SU-DHL-6 (cell line): ENCODE measurements at regions not wholly inside any gene's neighbourhood (a gene's known extent, or its start where the extent isn't known, plus 50 kb on each side); places are given as distances from the start of the nearest gene placed in this dataset.

Experiments
- H2AFZ ChIP-seq: fragments of 200-600 bp; sonication (generic); 2 replicates; pipeline ENCODE4 v1.6.1; 2014; ENCODE audit warnings: low read depth, mild to moderate bottlenecking, moderate library complexity, mixed read lengths, antibody characterized with exemption, low read length; ENCODE audit not compliant: severe bottlenecking
- H3F3A ChIP-seq: fragments of 200-600 bp; shearing (Covaris generic); 2 replicates; pipeline ENCODE4 v1.6.0; 2016; ENCODE audit warnings: antibody characterized with exemption, mild to moderate bottlenecking; ENCODE audit not compliant: insufficient read depth
- H3K27ac ChIP-seq: fragments of 200-600 bp; sonication (generic); 2 replicates; pipeline ENCODE4 v1.5.1; 2016; ENCODE audit warnings: low read depth, mild to moderate bottlenecking, low read length, moderate library complexity, mixed read lengths
- H3K27me3 ChIP-seq: fragments of 200-600 bp; sonication (generic), shearing (Covaris generic); 2 replicates; pipeline ENCODE4 v1.6.0; 2014; ENCODE audit warnings: mild to moderate bottlenecking, low read length
- H3K36me3 ChIP-seq: fragments of 200-600 bp; sonication (generic); 2 replicates; pipeline ENCODE4 v1.6.1; 2014; ENCODE audit warnings: mild to moderate bottlenecking, low read length, mixed read lengths
- H3K4me2 ChIP-seq: fragments of 300-600, 200-600 bp; shearing (Covaris generic), sonication (generic); 2 replicates; pipeline ENCODE4 v1.6.0; 2014; ENCODE audit warnings: low read length, low read depth, mild to moderate bottlenecking; ENCODE audit not compliant: poor library complexity, severe bottlenecking
- H3K4me3 ChIP-seq: fragments of 200-600 bp; sonication (generic); 2 replicates; pipeline ENCODE4 v1.5.1; 2014; ENCODE audit warnings: antibody characterized with exemption, low read length, mild to moderate bottlenecking, mixed read lengths; ENCODE audit not compliant: insufficient read depth, poor library complexity, severe bottlenecking
- H3K79me2 ChIP-seq: fragments of 200-600 bp; sonication (generic); 2 replicates; pipeline ENCODE4 v1.6.1; 2014; ENCODE audit warnings: mild to moderate bottlenecking, low read length, moderate library complexity; ENCODE audit not compliant: insufficient read depth
- H3K9ac ChIP-seq: fragments of 200-600 bp; sonication (generic); 2 replicates; pipeline ENCODE4 v1.7.0; 2014; ENCODE audit warnings: mild to moderate bottlenecking, low read length
- H3K9me2 ChIP-seq: fragments of 200-600 bp; sonication (generic); replicated peaks from 2 replicates; pipeline ENCODE4 v1.6.1; 2014; ENCODE audit warnings: low read length; ENCODE audit not compliant: insufficient read depth
- H3K9me3 ChIP-seq: fragments of 200-600 bp; sonication (generic); 2 replicates; pipeline ENCODE4 v1.6.1; 2014; ENCODE audit warnings: low read length, mixed read lengths; ENCODE audit not compliant: insufficient read depth
- H4K20me1 ChIP-seq: fragments of 200-600 bp; sonication (generic); 2 replicates; pipeline ENCODE4 v1.6.1; 2014; ENCODE audit warnings: low read depth, mild to moderate bottlenecking, antibody characterized with exemption, low read length, moderate library complexity, mixed read lengths
- EZH2phosphoT487 ChIP-seq: fragments of 200-600 bp; sonication (generic), shearing (Covaris generic); conservative IDR thresholded peaks from 2 replicates; pipeline ENCODE4 v1.6.1; 2018; ENCODE audit warnings: mild to moderate bottlenecking, antibody characterized with exemption, low read length, moderate library complexity, mixed read lengths
- TF ChIP-seq, protein P1 (sequence below): fragments of 200-600 bp; sonication (generic); IDR thresholded peaks from one replicate; pipeline ENCODE4 v1.5.1; 2017; ENCODE audit warnings: antibody characterized with exemption, mild to moderate bottlenecking, low read length, moderate library complexity; ENCODE audit not compliant: insufficient read depth, poor library complexity, severe bottlenecking

DNA sequence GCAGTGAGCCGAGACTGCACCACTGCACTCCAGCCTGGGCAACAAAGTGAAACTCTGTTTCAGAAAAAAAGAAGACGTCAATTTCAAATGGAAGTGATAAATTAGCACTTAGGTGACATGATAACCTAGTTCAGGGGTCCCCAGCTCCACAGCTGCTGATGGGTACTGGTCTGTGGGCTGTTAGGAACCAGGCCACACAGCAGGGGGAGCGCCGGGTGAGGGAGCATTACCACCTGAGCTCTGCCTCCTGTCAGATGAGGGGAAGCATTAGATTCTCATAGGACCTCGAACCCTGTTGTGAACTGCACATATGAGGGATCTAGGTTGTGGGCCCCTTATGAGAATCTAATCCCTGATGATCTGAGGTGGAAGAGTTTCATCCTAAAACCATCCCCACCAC lies 253.0 kb downstream of the FOXL1 start:
- Histone ChIP-seq H3K4me3 (no peak overlapping the region), H3K9me3 (no peaks in the 10 kb centered on the region), H4K20me1 (no peaks in the 10 kb centered on the region), H3K4me2 (no peak overlapping the region), H3K36me3 (no peaks in the 10 kb centered on the region), H2AFZ (no peak overlapping the region), H3K9ac (no peak overlapping the region), H3F3A (no peaks in the 10 kb centered on the region), H3K27ac (no peak overlapping the region), H3K9me2 (no peaks in the 10 kb centered on the region), H3K27me3 (no peaks in the 10 kb centered on the region), H3K79me2 (no peaks in the 10 kb centered on the region)
- TF ChIP-seq, protein P1, sequence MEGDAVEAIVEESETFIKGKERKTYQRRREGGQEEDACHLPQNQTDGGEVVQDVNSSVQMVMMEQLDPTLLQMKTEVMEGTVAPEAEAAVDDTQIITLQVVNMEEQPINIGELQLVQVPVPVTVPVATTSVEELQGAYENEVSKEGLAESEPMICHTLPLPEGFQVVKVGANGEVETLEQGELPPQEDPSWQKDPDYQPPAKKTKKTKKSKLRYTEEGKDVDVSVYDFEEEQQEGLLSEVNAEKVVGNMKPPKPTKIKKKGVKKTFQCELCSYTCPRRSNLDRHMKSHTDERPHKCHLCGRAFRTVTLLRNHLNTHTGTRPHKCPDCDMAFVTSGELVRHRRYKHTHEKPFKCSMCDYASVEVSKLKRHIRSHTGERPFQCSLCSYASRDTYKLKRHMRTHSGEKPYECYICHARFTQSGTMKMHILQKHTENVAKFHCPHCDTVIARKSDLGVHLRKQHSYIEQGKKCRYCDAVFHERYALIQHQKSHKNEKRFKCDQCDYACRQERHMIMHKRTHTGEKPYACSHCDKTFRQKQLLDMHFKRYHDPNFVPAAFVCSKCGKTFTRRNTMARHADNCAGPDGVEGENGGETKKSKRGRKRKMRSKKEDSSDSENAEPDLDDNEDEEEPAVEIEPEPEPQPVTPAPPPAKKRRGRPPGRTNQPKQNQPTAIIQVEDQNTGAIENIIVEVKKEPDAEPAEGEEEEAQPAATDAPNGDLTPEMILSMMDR, result no peak
- no peak for TF ChIP-seq EZH2phosphoT487

DNA sequence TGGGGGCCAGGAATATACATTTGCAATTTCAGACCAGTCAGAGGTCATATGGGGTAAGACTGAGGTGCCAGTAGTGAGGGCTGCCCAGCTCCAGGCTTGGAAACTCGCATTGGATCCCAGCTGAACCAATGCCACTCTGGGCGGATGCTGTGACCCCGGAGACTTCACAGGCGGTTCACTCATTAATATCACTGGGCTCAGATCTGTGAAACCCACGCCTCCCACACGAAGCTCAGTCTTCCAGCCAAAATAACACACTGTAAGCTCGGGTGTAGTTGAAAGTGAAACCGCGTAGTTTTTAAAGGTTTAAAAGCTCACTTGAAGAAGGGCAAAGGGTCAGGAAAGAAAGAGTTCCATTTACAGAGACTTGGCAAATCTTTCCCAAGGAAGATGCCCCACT lies 254.8 kb downstream of the FOXL1 start:
- Histone ChIP-seq H3K36me3 (no peaks in the 10 kb centered on the region), H3K9me2 (no peaks in the 10 kb centered on the region), H3K27ac (no peak overlapping the region), H3F3A (no peaks in the 10 kb centered on the region), H3K9ac (no peak overlapping the region), H3K4me2 (no peak overlapping the region), H3K79me2 (no peaks in the 10 kb centered on the region), H4K20me1 (no peaks in the 10 kb centered on the region), H3K27me3 (no peaks in the 10 kb centered on the region), H3K9me3 (no peaks in the 10 kb centered on the region), H3K4me3 (no peak overlapping the region), H2AFZ (no peak overlapping the region)
- TF ChIP-seq, protein P1, result no peak
- no peak for TF ChIP-seq EZH2phosphoT487

DNA sequence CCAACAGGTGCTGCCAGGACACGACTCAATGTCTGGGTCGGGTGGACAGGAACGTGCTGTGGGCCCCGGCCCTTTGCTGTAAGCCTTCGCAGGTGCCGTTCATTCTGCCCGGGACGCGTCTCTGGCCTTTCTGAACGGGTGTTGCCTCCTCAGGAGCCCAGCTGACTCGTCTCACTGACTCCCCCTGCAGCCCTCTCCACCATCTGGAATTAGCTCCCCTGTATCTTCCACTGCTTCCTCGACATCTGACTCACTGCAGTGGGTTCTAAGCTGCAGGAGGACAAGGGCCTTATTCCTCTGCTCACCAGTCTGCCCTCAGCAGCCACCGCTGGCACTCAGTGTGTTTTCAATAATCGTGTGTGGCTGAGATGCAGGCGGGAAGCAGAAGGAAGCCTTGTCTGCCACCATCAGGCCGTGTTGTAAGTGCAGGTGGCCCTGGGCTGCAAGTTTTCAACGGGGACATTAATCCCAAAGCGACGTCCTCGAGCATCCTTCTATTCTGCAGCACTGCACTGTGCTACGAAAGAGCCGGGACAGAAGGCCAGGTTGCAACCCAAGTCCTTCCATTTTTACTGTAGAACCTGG lies 256.2 kb downstream of the FOXL1 start:
- Histone ChIP-seq H3K4me2 (no peak overlapping the region), H3K9me2 (no peaks in the 10 kb centered on the region), H4K20me1 (no peaks in the 10 kb centered on the region), H2AFZ (no peak overlapping the region), H3K9ac (no peak overlapping the region), H3K27me3 (no peaks in the 10 kb centered on the region), H3F3A (no peaks in the 10 kb centered on the region), H3K9me3 (no peaks in the 10 kb centered on the region), H3K4me3 (no peak overlapping the region), H3K79me2 (no peaks in the 10 kb centered on the region), H3K27ac (no peak overlapping the region), H3K36me3 (no peaks in the 10 kb centered on the region)
- TF ChIP-seq EZH2phosphoT487, result no peak
- TF ChIP-seq, protein P1, result no peak

DNA sequence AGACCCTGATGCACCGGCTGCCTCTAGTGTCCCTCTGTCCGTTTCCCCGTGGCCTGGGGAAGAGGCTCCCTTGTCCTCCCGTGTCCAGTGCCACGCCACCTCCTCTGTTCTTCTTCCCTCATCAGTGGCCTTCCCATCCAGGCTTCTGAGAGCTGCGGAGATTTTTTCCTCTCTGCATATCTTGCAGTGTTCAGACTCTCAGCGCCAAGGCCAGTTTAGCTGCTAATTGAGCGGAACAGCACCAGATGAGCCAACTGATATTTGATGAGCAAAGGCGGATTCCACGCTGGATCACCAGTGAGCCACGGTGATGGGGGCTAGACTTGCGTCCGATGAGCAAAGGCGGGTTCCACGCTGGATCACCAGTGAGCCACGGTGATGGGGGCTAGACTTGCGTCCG lies 257.6 kb downstream of the FOXL1 start:
- no peak for TF ChIP-seq EZH2phosphoT487
- TF ChIP-seq, protein P1, result no peak
- no peak overlapping the region for H3K9ac ChIP-seq
- H3K79me2 ChIP-seq, result no peaks in the 10 kb centered on the region
- H3K27ac ChIP-seq, result no peak overlapping the region
- no peak overlapping the region for H3K4me2 ChIP-seq
- H2AFZ ChIP-seq, result no peak overlapping the region
- no peaks in the 10 kb centered on the region for H3K27me3 ChIP-seq
- no peaks in the 10 kb centered on the region for H4K20me1 ChIP-seq
- no peaks in the 10 kb centered on the region for H3K9me3 ChIP-seq
- no peaks in the 10 kb centered on the region for H3K36me3 ChIP-seq
- no peak overlapping the region for H3K4me3 ChIP-seq
- no peaks in the 10 kb centered on the region for H3K9me2 ChIP-seq
- no peaks in the 10 kb centered on the region for H3F3A ChIP-seq
